AG10803 (cell line): ENCODE measurements at regions not wholly inside any gene's neighbourhood (a gene's known extent, or its start where the extent isn't known, plus 50 kb on each side); places are given as distances from the start of the nearest gene placed in this dataset.

Experiments used
- DNase-seq: peaks from one replicate; pipeline ENCODE4 v3.0.0; 2010; ENCODE audit warnings: low read depth
- H3K4me3 ChIP-seq: 2 replicates; pipeline ENCODE4 v1.5.1; 2011; ENCODE audit warnings: mild to moderate bottlenecking, low read length, control low read depth
- TF ChIP-seq, protein P1 (sequence below): conservative IDR thresholded peaks from 2 replicates; pipeline ENCODE4 v1.5.1; 2011; ENCODE audit warnings: mild to moderate bottlenecking, low read length, control low read depth, inconsistent platforms

GRCh38 chr1:90325168-90325567 lies 330.3 kb downstream of the ZNF326 start:
- H3K4me3 ChIP-seq: no peak overlapping the region
- DNase-seq: no peak
- TF ChIP-seq, protein P1, sequence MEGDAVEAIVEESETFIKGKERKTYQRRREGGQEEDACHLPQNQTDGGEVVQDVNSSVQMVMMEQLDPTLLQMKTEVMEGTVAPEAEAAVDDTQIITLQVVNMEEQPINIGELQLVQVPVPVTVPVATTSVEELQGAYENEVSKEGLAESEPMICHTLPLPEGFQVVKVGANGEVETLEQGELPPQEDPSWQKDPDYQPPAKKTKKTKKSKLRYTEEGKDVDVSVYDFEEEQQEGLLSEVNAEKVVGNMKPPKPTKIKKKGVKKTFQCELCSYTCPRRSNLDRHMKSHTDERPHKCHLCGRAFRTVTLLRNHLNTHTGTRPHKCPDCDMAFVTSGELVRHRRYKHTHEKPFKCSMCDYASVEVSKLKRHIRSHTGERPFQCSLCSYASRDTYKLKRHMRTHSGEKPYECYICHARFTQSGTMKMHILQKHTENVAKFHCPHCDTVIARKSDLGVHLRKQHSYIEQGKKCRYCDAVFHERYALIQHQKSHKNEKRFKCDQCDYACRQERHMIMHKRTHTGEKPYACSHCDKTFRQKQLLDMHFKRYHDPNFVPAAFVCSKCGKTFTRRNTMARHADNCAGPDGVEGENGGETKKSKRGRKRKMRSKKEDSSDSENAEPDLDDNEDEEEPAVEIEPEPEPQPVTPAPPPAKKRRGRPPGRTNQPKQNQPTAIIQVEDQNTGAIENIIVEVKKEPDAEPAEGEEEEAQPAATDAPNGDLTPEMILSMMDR: no peak

DNA sequence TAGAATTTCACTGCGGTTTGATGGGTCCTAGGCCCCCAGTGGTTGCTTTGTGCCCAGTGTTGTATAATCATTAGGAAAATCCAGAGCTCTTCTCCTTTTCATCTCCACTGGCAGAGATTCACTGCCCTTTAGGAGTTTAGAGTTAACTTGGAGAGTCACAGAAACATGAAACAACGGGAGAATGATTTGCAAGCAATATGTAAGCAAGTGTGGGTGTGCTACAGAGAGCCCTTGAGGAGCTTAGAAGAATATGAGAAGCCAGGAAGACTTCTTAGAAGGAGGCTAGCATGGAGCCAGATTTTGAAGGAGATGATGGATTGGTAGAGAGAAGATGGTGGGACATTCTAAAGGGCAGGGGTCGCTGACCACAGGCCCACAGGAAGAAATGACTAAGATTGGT lies 327.3 kb downstream of the ZNF326 start:
- no peak overlapping the region for H3K4me3 ChIP-seq
- TF ChIP-seq, protein P1: no peak
- no peak for DNase-seq

DNA sequence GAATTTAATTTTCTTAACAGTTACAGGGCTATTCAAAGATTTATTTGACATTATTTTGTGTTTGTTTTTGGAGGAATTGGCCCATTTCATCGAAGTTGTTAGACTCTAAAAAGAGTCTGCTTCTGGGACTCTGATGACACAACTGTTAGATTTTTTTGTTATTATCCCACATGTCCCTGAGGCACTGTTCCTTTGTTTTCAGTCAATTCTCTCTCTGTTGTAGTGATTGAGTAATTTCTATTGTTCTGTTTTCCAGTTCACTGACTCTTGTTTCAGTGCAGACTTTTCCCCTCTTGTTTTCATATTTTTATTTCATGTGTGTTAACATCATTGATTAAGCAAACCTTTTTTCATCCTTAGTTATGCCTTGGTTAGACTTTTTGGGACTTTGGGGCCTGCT lies 325.0 kb downstream of the ZNF326 start:
- TF ChIP-seq, protein P1: no peak
- H3K4me3 ChIP-seq: no peak overlapping the region
- DNase-seq: no peak

- no peak overlapping the region for H3K4me3 ChIP-seq
- no peak for DNase-seq
- TF ChIP-seq, protein P1: no peak
Observed at GRCh38 chr1:90318431-90318830, 323.5 kb downstream of the ZNF326 start.

DNA sequence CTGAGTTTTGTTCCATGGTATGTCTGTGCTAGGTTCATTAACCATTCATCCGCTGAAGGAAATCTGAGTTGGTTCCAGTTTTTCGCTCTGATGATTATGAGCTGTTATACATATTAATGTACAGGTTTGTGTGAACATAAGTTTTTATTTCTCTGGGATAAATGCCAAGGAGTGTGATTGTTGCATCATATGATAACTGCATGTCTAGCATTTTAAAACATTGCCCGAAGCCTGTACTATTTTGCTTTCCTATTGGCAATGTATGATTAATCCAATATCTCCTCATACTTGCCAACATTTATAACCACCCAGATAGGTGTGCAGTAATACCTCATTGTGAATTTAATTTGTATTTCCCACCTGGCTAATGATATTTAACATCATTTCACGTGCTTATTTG lies 322.7 kb downstream of the ZNF326 start:
- no peak overlapping the region for H3K4me3 ChIP-seq
- TF ChIP-seq, protein P1: no peak
- DNase-seq: no peak

- TF ChIP-seq, protein P1: no peak
- H3K4me3 ChIP-seq: no peak overlapping the region
- no peak for DNase-seq
Observed at GRCh38 chr1:90314533-90314932, 319.6 kb downstream of the ZNF326 start.

DNA sequence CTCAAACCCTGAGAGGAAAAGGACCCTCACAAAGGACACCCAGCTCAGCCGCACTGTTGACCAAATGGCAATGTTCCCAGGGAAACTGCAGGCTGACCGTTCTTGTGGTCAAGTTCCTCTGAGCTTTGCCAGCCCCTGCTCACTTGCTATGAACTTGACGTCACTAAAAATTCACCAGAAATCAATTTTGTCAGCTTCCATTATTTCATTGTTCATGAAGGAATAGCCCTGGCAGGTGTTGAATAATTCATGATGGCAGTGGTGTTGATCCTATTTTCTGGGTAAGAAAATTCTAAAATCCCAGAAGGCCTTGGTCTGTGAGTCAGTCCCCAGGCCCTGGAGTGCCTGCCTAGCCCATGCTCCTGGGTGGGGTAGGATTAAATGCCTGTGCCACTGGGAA lies 318.9 kb downstream of the ZNF326 start:
- DNase-seq: no peak
- TF ChIP-seq, protein P1: no peak
- H3K4me3 ChIP-seq: no peak overlapping the region
